Islet precursor cell (in vitro differentiated cells): ENCODE measurements at regions not wholly inside any gene's neighbourhood (a gene's known extent, or its start where the extent isn't known, plus 50 kb on each side); places are given as distances from the start of the nearest gene placed in this dataset.
"Not testable (repeated sequence)": the region's sequence is repeated elsewhere in the genome, so short reads cannot be mapped to it uniquely, and the experiment has no call there.

ENCODE experiments used
- DNase-seq: peaks from one replicate; pipeline ENCODE4 v3.0.0-alpha.2; 2018

DNA sequence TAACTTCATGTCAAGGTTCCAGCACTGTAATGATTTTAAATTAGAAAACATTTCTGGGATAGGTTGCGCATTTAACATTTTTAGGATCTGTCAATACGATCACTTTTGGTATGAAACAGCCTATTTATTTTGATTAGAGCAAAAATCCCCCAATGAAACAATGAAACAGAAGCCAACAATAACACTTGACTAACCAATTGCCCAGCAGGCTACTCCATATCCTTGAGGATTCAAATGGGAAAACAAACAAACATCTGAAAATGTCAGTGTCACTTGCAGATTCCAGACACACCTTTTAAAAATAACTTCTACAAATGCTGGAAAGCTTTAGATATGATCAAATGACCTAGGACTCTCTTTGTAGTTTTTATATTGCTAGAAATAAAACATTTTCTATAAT lies 1412.5 kb upstream of the PRR20A start:
- DNase-seq, result no peak

DNA sequence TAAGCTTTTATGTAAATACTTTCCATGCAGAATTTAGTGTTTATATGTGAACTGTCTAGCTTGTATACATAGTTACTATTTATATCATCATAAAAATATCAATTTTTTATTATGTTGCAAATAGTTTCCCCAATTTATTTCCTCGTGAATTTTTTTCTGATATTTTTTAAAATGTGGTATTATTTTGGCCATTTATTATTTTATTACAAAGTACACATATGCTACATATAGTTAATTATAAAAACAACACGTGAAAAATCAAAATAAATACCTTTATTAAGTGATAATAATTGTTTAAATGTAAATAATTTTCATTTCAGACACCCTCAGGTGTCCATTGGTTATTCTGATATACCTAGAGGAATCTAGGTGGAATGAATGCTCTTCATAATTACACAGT lies 1394.9 kb upstream of the PRR20A start:
- no peak for DNase-seq

DNA sequence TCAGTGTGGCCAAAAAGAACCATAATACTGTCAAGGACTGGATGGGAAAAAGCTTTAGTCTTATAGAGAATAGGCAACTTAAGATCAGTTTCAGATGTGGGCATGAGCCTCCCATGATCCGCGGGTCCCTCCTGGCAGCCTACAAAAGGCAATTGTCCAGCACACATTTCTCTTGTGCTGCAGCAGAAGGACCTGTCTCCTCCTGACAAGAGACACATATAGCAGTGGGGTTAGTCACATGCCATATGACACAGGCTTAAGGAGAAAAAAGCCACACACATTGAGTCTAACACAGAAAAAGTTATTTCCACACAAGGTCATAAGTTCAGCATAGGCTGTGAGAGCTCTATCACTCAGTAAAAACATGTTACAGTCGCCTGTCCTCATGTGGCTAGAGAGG lies 1378.7 kb upstream of the PRR20A start:
- peak; percentile 49 for DNase-seq

DNA sequence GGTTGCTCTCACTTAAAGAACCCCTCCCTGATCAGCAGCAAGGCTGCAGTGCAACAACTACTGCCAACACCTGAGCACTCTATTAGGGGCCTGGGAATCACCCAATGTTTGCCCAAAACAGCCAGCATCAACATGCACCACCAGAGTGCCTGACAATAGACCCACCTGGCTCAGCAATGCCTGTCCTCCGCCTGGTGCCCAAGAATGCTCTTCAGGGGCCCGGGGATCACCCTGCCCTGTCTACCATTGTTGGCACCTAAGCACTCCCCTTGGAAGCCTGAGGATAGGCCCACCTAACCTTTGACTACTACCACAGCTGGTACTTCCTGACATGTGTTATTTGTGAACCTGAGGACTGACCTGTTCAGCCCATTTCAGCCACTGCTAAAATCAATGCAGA lies 1363.1 kb upstream of the PRR20A start:
- no peak for DNase-seq

DNA sequence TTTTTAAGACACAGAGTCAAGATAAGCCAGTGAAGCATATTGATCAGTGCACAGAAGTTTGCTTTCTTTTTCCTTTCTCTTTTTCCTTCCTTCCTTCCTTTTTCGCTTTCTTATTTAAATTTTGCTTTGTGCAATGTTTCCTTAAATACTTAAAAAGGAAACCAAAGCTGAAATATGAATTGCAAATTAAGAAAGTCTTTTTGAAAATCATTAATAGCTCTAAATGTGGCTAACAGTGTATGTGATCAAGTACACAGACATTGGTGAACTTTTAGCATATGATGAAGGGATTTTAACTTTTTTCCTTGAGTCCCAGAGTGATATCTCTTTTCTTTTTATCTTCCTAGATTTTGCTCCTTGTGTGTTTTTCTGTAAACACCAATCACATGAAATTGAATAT lies 1356.9 kb upstream of the PRR20A start:
- no peak for DNase-seq

- DNase-seq, result no peak
Observed at GRCh38 chr13:55788548-55788947, 1352.2 kb upstream of the PRR20A start.

DNA sequence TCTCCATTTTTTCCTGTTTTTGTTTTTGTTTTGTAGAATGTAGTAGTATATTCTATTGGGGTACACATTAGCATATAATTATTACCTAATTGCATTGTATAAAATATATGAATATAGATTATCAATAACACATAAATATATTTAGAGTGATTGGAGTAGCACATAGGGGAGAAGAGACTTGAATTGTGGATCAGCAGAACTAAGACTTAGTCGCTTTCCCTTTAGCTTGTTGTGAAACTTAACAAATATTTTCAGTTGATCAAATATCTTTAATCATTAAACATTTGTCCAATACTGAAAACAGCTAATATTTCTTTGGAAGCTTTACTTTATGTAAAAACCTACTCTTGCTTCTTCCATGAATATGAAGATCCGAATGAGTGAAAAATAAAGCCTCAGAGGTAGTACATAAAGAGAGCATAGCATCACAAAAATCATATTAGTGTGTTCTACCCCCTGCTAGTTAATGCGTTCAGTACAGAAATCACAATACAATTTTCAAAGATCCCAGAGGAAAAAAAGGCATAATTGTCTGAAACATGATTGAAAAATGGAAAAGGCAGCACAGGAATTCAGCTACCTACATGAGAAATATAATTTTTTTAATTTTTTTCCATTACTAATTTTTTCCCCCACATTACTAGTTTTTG lies 1348.0 kb upstream of the PRR20A start:
- DNase-seq, result no peak

DNA sequence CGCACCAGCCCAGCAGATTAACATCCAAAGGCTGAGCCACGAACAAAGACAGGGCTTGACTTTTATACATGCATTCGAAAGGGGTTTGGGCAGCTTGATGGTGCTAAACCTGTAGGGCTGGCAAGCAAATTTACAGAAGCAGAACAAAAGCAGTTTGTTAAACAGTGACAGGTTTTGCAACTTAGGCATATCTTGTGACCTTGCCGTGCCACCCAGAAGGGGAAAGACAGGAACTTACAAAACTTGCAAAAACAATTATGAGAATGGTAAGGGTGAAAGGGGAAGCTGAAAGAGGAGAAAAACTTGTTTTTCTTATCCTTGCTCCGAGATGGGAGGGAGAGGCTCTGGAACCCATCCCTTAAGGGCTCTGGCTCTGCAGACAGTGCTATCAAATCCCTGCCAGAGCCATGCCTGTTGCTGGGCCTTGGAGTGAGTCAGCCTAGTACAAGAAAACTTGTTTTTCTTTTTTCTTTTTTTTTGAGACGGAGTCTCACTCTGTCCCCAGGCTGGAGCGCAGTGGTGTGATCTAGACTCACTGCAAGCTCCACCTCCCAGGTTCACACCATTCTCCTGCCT lies 1325.2 kb upstream of the PRR20A start:
- peak; percentile 51 for DNase-seq

- DNase-seq, result no peak
Observed at GRCh38 chr13:55816976-55817601, 1323.6 kb upstream of the PRR20A start.

GRCh38 chr13:55820817-55821216 lies 1319.9 kb upstream of the PRR20A start:
- no peak for DNase-seq

GRCh38 chr13:55869648-55870047 lies 1271.1 kb upstream of the PRR20A start:
- no peak for DNase-seq

GRCh38 chr13:55887561-55887960 lies 1253.2 kb upstream of the PRR20A start:
- DNase-seq, result no peak

DNA sequence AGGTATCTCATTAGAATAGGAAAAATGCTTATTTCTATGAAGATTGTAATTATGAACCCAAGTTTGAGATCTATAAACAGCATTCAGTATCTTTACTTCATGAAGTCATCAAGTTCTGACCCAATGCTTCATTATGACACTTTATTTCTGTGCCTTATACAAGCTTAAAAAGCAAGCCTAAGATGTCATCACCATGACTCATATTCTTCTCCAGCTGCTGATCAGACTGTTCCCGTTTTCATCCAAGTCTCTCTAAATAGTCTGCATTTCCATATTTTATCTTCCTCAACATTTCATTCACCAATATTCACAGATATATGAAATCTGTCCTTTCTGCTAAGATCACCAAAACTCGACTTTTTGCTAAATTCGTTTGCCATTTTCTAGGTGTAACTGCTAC lies 1247.2 kb upstream of the PRR20A start:
- DNase-seq, result no peak

- no peak for DNase-seq
Observed at GRCh38 chr13:55937180-55937579, 1203.5 kb upstream of the PRR20A start.

DNA sequence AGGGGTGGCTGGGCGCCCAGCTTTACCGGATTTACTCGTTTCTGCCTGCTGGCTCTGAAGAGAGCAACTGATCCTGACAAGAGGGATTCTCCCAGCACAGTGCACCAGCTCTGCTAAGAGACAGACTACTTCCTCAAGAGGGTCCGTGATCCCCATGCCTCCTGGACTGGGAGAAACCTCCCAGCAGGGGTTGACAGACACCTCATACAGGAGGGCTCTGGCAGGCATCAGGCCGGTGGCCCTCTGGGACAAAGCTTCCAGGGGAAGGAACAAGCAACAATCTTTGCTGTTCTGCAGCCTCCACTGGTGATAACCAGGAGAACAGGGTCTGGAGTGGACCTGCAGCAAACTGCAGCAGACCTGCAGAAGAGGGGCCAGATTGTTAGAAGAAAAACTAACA lies 1192.5 kb upstream of the PRR20A start:
- DNase-seq, result peak; percentile 49

GRCh38 chr13:55963934-55964333 lies 1176.8 kb upstream of the PRR20A start:
- DNase-seq, result no peak

GRCh38 chr13:55967055-55967454 lies 1173.7 kb upstream of the PRR20A start:
- DNase-seq, result no peak

GRCh38 chr13:55977436-55977835 lies 1163.3 kb upstream of the PRR20A start:
- DNase-seq, result no peak

GRCh38 chr13:55981381-55981780 lies 1159.3 kb upstream of the PRR20A start:
- DNase-seq, result no peak

DNA sequence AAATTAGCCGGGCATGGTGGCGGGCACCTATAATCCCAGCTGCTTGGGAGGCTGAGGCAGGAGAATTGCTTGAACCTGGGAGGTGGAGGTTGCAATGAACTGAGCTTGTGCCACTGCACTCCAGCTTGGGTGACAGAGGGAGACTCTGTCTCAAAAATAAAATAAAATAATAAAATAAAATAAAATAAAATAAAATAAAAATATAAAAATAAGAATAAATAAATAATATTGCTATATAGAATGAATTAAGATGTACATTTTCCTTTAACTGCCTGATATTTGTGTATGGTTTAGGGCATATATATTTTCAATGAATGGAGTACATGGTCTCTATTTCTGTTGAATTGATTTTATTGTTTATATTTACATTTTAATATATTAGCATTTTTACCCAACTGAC lies 1156.7 kb upstream of the PRR20A start:
- not testable (repeated sequence) for DNase-seq

DNA sequence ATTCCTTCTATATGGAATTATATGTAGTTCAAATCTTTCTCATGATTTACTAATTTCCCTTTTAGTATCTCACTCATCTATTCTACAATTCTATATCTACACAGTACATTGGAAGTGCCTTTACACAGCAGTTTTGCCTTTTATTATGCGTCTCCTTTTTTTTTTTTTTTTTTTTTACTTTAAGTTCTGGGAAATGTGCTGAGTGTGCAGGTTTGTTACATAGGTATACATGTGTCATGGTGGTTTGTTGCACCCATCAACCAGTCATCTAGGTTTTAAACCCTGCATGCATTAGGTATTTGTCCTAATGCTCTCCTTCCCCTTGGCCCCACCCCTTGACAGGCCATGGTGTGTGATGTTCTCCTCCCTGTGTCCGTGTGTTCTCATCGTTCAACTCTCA lies 1150.1 kb upstream of the PRR20A start:
- DNase-seq, result no peak

- no peak for DNase-seq
Observed at GRCh38 chr13:55991666-55992065, 1149.1 kb upstream of the PRR20A start.

GRCh38 chr13:55992145-55992544 lies 1148.6 kb upstream of the PRR20A start:
- no peak for DNase-seq

- no peak for DNase-seq
Observed at GRCh38 chr13:55999709-56000108, 1141.0 kb upstream of the PRR20A start.

GRCh38 chr13:56009418-56009817 lies 1131.3 kb upstream of the PRR20A start:
- no peak for DNase-seq
